ENCODE measurements at regions not wholly inside any gene's neighbourhood (a gene's known extent, or its start where the extent isn't known, plus 50 kb on each side); places are given as distances from the start of the nearest gene placed in this dataset.
"Not testable (repeated sequence)": the region's sequence is repeated elsewhere in the genome, so short reads cannot be mapped to it uniquely, and the experiment has no call there.

- no peak for DNase-seq
Measured at GRCh38 chr11:23778971-23779370, 717.9 kb upstream of the LUZP2 start.

GRCh38 chr11:23780231-23780630 is 716.6 kb upstream of the LUZP2 start:
- no peak for DNase-seq

GRCh38 chr11:23781803-23782560 is 714.9 kb upstream of the LUZP2 start:
- DNase-seq = no peak

GRCh38 chr11:23786974-23787373 is 709.9 kb upstream of the LUZP2 start:
- not testable (repeated sequence) for DNase-seq

- DNase-seq = no peak
Measured at GRCh38 chr11:23789200-23789853, 707.5 kb upstream of the LUZP2 start.

GRCh38 chr11:23789938-23790371 is 706.9 kb upstream of the LUZP2 start:
- DNase-seq = no peak

GRCh38 chr11:23797624-23798419 is 699.0 kb upstream of the LUZP2 start:
- DNase-seq = no peak

- not testable (repeated sequence) for DNase-seq
Measured at GRCh38 chr11:23834306-23834705, 662.5 kb upstream of the LUZP2 start.

GRCh38 chr11:23836981-23837380 is 659.9 kb upstream of the LUZP2 start:
- DNase-seq = no peak

- no peak for DNase-seq
Measured at GRCh38 chr11:23840872-23841271, 656.0 kb upstream of the LUZP2 start.

- DNase-seq = no peak
Measured at GRCh38 chr11:23846902-23847422, 649.9 kb upstream of the LUZP2 start.

GRCh38 chr11:23851216-23851615 is 645.6 kb upstream of the LUZP2 start:
- no peak for DNase-seq

GRCh38 chr11:23856654-23857053 is 640.2 kb upstream of the LUZP2 start:
- DNase-seq = no peak

- DNase-seq = no peak
Measured at GRCh38 chr11:23859087-23859486, 637.8 kb upstream of the LUZP2 start.

GRCh38 chr11:23861615-23862014 is 635.2 kb upstream of the LUZP2 start:
- DNase-seq = no peak

- no peak for DNase-seq
Measured at GRCh38 chr11:23865341-23865975, 631.4 kb upstream of the LUZP2 start.

- no peak for DNase-seq
Measured at GRCh38 chr11:23866641-23867040, 630.2 kb upstream of the LUZP2 start.

- DNase-seq = no peak
Measured at GRCh38 chr11:23869671-23870070, 627.2 kb upstream of the LUZP2 start.

- no peak for DNase-seq
Measured at GRCh38 chr11:23873406-23873805, 623.4 kb upstream of the LUZP2 start.

GRCh38 chr11:23875176-23875850 is 621.5 kb upstream of the LUZP2 start:
- DNase-seq = no peak

- DNase-seq = not testable (repeated sequence)
Measured at GRCh38 chr11:23883426-23884048, 613.3 kb upstream of the LUZP2 start.

- no peak for DNase-seq
Measured at GRCh38 chr11:23884341-23884740, 612.5 kb upstream of the LUZP2 start.
